ENCODE measurements at regions not wholly inside any gene's neighbourhood (a gene's known extent, or its start where the extent isn't known, plus 50 kb on each side); places are given as distances from the start of the nearest gene placed in this dataset.

GRCh38 chr3:152146461-152146860, 122.3 kb upstream of the MBNL1 start:
- intact Hi-C loops (cut with DNase I): no loop called here
- DNase-seq (no peak), ATAC-seq (no peak)
- TF ChIP-seq, protein P1, sequence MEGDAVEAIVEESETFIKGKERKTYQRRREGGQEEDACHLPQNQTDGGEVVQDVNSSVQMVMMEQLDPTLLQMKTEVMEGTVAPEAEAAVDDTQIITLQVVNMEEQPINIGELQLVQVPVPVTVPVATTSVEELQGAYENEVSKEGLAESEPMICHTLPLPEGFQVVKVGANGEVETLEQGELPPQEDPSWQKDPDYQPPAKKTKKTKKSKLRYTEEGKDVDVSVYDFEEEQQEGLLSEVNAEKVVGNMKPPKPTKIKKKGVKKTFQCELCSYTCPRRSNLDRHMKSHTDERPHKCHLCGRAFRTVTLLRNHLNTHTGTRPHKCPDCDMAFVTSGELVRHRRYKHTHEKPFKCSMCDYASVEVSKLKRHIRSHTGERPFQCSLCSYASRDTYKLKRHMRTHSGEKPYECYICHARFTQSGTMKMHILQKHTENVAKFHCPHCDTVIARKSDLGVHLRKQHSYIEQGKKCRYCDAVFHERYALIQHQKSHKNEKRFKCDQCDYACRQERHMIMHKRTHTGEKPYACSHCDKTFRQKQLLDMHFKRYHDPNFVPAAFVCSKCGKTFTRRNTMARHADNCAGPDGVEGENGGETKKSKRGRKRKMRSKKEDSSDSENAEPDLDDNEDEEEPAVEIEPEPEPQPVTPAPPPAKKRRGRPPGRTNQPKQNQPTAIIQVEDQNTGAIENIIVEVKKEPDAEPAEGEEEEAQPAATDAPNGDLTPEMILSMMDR (IDR thresholded peaks at IDR 0.05): no peak
- Histone ChIP-seq H3K4me3 (no peak overlapping the region), H3K4me1 (no peaks in the 10 kb centered on the region), H3K27me3 (ENCODE audit: insufficient read depth in 3 of 3, low read length in 2 of 3) (no peaks in the 10 kb centered on the region), H3K36me3 (ENCODE audit: insufficient read depth in 1 of 2, low read depth in 1 of 2) (no peaks in the 10 kb centered on the region), H3K9me3 (no peaks in the 10 kb centered on the region), H3K27ac (no peak overlapping the region)
- 90 to 94% (median 94%) methylated on average over 2 of the region's 2 CpGs for WGBS, 3 donors

DNA sequence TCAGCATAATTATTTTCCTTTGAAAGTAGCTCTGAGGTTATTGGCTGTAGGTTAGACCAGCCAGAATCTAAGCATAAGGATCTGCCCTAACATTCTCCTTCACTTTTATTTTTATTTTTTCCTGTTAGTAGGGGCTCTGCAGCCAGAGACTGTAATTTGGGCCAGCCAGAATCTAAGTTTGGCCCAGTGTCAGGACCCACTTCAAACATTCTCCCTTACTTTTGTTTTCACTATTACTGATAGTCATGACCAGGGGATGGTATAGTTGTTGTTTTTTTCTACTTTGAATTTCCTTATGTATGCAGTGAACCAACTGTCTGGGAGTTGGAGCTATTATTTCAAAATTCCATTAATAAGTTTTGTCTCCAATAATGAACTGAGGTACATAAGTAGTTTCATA, 121.0 kb upstream of the MBNL1 start:
- ATAC-seq (no peak), DNase-seq (no peak)
- Histone ChIP-seq H3K4me3 (no peak overlapping the region), H3K9me3 (no peaks in the 10 kb centered on the region), H3K36me3 (ENCODE audit: insufficient read depth in 1 of 2, low read depth in 1 of 2) (no peaks in the 10 kb centered on the region), H3K27me3 (ENCODE audit: insufficient read depth in 3 of 3, low read length in 2 of 3) (no peaks in the 10 kb centered on the region), H3K4me1 (no peaks in the 10 kb centered on the region), H3K27ac (no peak overlapping the region)
- TF ChIP-seq, protein P1 (IDR thresholded peaks at IDR 0.05): no peak
- intact Hi-C loops (cut with DNase I): no loop called here

- H3K4me3 ChIP-seq: no peak overlapping the region
- no peak for ATAC-seq
- intact Hi-C loops (cut with DNase I): no loop called here
These were observed 120.2 kb upstream of the MBNL1 start for GRCh38 chr3:152148579-152148978.

GRCh38 chr3:152149832-152150231, 118.9 kb upstream of the MBNL1 start:
- 82 to 95% (median 89%) methylated on average over 1 of the region's 1 CpG for WGBS, 3 donors

More at GRCh38 chr3:152148579-152148978, 120.2 kb upstream of the MBNL1 start:
- no peak for DNase-seq
- H3K27ac ChIP-seq: no peak overlapping the region
- 33 to 57% (median 43%) methylated on average over 1 of the region's 1 CpG for WGBS, 3 donors
- H3K27me3 ChIP-seq (ENCODE audit: insufficient read depth in 3 of 3, low read length in 2 of 3): no peaks in the 10 kb centered on the region
- no peaks in the 10 kb centered on the region for H3K36me3 ChIP-seq (ENCODE audit: insufficient read depth in 1 of 2, low read depth in 1 of 2)
- H3K4me1 ChIP-seq: no peaks in the 10 kb centered on the region
- no peaks in the 10 kb centered on the region for H3K9me3 ChIP-seq
- TF ChIP-seq, protein P1 (IDR thresholded peaks at IDR 0.05): no peak

More at GRCh38 chr3:152149832-152150231, 118.9 kb upstream of the MBNL1 start:
- no peak overlapping the region for H3K4me3 ChIP-seq
- H3K27ac ChIP-seq: no peak overlapping the region
- H3K36me3 ChIP-seq (ENCODE audit: insufficient read depth in 1 of 2, low read depth in 1 of 2): no peaks in the 10 kb centered on the region
- no peaks in the 10 kb centered on the region for H3K4me1 ChIP-seq
- TF ChIP-seq, protein P1 (IDR thresholded peaks at IDR 0.05): no peak
- H3K9me3 ChIP-seq: no peaks in the 10 kb centered on the region
- no peaks in the 10 kb centered on the region for H3K27me3 ChIP-seq (ENCODE audit: insufficient read depth in 3 of 3, low read length in 2 of 3)
- ATAC-seq (no peak), DNase-seq (no peak)
- intact Hi-C loops (cut with DNase I): no loop called here
